ENCODE measurements at regions not wholly inside any gene's neighbourhood (a gene's known extent, or its start where the extent isn't known, plus 50 kb on each side); places are given as distances from the start of the nearest gene placed in this dataset.
"Not testable (repeated sequence)": the region's sequence is repeated elsewhere in the genome, so short reads cannot be mapped to it uniquely, and the experiment has no call there.

DNA sequence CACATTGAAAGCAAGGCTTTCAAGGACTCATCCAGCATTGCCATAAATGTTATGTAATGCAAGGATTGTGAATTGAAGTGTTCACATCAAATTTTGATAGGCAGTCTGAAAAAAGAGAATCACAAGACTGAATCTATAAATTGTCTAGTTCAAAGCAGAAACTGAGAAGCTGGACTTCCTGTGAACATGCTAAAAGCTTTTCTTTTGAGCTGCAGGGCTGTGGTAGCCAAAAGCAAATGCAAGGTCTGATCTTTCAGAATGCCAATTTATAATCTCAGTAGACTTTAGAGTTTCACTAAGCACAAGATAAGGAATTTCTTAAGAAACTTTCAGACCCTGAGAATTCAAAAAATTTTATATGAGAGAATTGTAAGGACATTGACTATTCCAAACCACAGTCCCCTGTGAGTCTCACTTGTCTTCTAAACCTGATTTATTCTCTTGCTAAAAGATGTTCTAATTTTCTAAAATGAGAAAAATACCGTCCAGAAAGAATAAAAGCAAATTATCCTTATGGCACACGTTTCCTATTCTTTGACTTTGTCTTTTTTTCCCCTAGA is 1700.3 kb downstream of the OTOL1 start:
- ATAC-seq = no peak
- intact Hi-C loops (cut with DNase I) = no loop called here
- H3K27me3 ChIP-seq = no peaks in the 10 kb centered on the region
- H3K36me3 ChIP-seq = no peaks in the 10 kb centered on the region
- no peak for DNase-seq
- TF ChIP-seq POLR2A (IDR thresholded peaks at IDR 0.05) = no peak
- TF ChIP-seq, protein P1, sequence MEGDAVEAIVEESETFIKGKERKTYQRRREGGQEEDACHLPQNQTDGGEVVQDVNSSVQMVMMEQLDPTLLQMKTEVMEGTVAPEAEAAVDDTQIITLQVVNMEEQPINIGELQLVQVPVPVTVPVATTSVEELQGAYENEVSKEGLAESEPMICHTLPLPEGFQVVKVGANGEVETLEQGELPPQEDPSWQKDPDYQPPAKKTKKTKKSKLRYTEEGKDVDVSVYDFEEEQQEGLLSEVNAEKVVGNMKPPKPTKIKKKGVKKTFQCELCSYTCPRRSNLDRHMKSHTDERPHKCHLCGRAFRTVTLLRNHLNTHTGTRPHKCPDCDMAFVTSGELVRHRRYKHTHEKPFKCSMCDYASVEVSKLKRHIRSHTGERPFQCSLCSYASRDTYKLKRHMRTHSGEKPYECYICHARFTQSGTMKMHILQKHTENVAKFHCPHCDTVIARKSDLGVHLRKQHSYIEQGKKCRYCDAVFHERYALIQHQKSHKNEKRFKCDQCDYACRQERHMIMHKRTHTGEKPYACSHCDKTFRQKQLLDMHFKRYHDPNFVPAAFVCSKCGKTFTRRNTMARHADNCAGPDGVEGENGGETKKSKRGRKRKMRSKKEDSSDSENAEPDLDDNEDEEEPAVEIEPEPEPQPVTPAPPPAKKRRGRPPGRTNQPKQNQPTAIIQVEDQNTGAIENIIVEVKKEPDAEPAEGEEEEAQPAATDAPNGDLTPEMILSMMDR (IDR thresholded peaks at IDR 0.05) = no peak
- H3K27ac ChIP-seq = no peak overlapping the region
- 42 to 54% (median 43%) methylated on average over 2 of the region's 2 CpGs for WGBS, 4 donors
- no peaks in the 10 kb centered on the region for H3K4me1 ChIP-seq
- H3K9me3 ChIP-seq = no peaks in the 10 kb centered on the region
- H3K4me3 ChIP-seq = no peak overlapping the region

DNA sequence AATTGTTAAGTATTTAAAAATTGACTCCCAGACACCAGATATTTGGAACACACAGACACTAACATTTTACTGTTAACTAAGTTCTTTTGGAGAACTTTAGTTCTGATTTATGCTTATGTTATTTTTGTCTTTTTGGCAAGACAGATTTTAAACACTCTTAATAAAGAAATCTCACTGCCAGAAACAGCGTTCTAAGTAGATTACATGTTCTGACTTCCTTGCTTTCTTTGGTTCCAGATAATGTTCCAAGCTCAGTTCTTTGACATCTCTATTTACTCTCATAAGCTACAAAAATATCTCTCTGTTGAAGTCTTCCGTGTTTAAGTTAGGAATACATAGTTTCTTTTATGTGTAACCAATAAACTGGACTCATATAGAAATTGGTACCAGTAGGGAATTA is 1699.6 kb downstream of the OTOL1 start:
- 16 to 51% (median 31%) methylated on average over 2 of the region's 2 CpGs for WGBS, 4 donors
- Histone ChIP-seq H3K4me3 (no peak overlapping the region), H3K36me3 (no peaks in the 10 kb centered on the region), H3K4me1 (no peaks in the 10 kb centered on the region), H3K9me3 (no peaks in the 10 kb centered on the region), H3K27ac (no peak overlapping the region), H3K27me3 (no peaks in the 10 kb centered on the region)
- intact Hi-C loops (cut with DNase I) = no loop called here
- DNase-seq (no peak), ATAC-seq (no peak)
- no peak for TF ChIP-seq POLR2A (IDR thresholded peaks at IDR 0.05)
- TF ChIP-seq, protein P1 (IDR thresholded peaks at IDR 0.05) = no peak

DNA sequence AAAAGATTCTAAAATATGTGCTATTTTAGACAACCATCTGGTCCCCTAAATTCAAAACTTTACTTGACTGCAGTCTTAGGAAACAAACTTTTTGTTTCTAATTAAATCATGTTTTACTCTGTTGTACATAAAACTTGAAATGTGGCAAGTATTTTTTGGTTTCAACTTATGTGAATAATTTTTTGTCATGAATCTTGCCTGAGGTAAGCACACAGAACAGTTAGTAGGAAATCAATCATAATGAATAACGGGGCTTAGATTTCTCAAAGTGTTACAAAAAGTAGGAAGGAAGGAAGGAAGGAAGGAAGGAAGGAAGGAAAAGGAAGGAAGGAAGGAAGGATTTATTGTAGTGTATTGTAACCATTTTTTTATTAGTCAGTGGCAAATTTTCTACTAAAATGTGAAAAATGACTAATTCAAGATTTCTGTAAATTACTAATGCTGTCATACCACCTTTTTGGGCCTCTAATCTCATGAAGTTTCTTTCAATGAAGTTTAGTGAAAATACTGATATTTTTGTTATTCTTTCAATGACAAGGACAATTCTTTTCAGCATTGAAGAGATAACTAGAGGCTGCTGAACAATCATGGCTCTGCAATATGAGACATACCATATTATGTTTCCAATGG is 1689.2 kb downstream of the OTOL1 start:
- ATAC-seq (no peak), DNase-seq (no peak)
- intact Hi-C loops (cut with DNase I) = loop anchor here in 1 of 10 donors (10.0 kb wide), 1 partner anchor 51 kb away; no protein-coding TSS in a partner anchor
- Histone ChIP-seq H3K27ac (no peak overlapping the region), H3K4me3 (no peak overlapping the region), H3K9me3 (no peaks in the 10 kb centered on the region), H3K27me3 (no peaks in the 10 kb centered on the region), H3K4me1 (no peaks in the 10 kb centered on the region), H3K36me3 (no peaks in the 10 kb centered on the region)
- 49 to 71% (median 64%) methylated on average over 1 of the region's 1 CpG for WGBS, 4 donors
- no peak for TF ChIP-seq POLR2A (IDR thresholded peaks at IDR 0.05)
- TF ChIP-seq, protein P1 (IDR thresholded peaks at IDR 0.05) = no peak

DNA sequence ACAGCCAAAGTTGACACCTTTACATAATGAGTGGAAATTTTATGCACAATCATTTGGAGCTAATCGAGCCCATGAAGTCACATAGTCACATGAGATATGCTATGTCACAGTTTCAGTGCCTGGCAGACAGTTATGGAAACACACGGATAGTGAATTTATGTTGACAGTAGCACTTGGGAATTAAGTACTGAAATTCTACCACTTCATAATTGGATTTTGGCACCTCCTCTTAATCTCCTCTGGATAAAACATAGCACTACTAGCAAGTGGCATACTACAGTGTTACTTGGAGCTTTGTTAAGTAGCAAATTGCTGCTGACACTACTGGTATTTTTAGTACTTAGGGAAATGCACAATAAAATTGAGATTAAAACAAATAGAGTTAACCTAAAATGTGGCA is 1679.4 kb downstream of the OTOL1 start:
- peaks cover 0 to 27% (median 0%) of the 10 kb centered on the region in 12 donors for H3K9me3 ChIP-seq
- no peaks in the 10 kb centered on the region for H3K4me1 ChIP-seq
- no peaks in the 10 kb centered on the region for H3K36me3 ChIP-seq
- intact Hi-C loops (cut with DNase I) = no loop called here
- no peak overlapping the region for H3K27ac ChIP-seq
- no peak for TF ChIP-seq POLR2A (IDR thresholded peaks at IDR 0.05)
- TF ChIP-seq, protein P1 (IDR thresholded peaks at IDR 0.05) = no peak
- H3K27me3 ChIP-seq = no peaks in the 10 kb centered on the region
- WGBS, 4 donors = 7 to 25% (median 14%) methylated on average over 2 of the region's 2 CpGs
- ATAC-seq = peak in 1 of 4 donors; percentile 44
- no peak for DNase-seq
- no peak overlapping the region for H3K4me3 ChIP-seq

DNA sequence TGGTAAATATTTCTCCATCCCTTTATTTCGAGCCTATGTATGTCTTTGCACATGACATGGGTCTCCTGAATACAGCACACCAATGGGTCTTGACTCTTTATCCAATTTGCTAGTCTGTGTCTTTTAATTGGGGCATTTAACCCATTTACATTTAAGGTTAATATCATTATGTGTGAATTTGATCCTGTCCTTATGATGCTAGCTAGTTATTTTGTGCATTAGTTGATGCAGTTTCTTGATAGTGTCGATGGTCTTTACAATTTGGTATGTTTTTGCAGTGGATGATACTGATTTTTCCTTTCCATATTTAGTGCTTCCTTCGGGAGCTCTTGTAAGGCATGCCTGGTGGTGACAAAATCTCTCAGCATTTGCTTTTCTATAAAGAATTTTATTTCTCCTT is 1675.9 kb downstream of the OTOL1 start:
- WGBS, 4 donors = 76 to 83% (median 78%) methylated on average over 3 of the region's 3 CpGs
- H3K4me1 ChIP-seq; DNase-seq; intact Hi-C loops (cut with DNase I); H3K4me3 ChIP-seq; H3K27ac ChIP-seq; H3K36me3 ChIP-seq; H3K27me3 ChIP-seq; ATAC-seq: not testable (repeated sequence)
- H3K9me3 ChIP-seq = peaks cover 0 to 30% (median 5%) of the 10 kb centered on the region in 12 donors

Data from heart left ventricle (tissue), 16 donors.